ENCODE measurements at regions not wholly inside any gene's neighbourhood (a gene's known extent, or its start where the extent isn't known, plus 50 kb on each side); places are given as distances from the start of the nearest gene placed in this dataset.

GRCh38 chr3:181660337-181660736, 51.4 kb upstream of the SOX2 start:
- no peak for DNase-seq

GRCh38 chr3:181637456-181637855, 74.3 kb upstream of the SOX2 start:
- DNase-seq = no peak

DNA sequence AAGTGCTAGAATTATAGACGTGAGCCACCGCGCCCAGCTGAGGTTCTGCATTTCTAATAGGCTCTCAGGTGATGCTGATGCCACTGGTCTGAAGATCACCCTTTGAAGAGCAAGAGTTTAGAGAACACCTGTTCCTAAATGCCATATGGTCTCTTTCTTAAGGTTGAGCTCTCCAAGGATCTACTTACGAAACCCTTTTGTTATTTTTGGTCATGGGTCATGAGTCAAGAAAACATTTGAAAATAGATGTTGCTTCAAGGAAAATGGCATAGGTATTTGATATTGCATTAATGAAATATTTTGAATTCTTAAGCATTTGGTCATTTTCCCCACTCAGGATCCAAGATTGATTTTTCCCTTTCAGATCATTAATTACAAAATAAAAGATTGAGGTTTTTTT, 74.7 kb upstream of the SOX2 start:
- DNase-seq = no peak

- DNase-seq = no peak
These were observed 76.6 kb upstream of the SOX2 start for GRCh38 chr3:181635141-181635540.

DNA sequence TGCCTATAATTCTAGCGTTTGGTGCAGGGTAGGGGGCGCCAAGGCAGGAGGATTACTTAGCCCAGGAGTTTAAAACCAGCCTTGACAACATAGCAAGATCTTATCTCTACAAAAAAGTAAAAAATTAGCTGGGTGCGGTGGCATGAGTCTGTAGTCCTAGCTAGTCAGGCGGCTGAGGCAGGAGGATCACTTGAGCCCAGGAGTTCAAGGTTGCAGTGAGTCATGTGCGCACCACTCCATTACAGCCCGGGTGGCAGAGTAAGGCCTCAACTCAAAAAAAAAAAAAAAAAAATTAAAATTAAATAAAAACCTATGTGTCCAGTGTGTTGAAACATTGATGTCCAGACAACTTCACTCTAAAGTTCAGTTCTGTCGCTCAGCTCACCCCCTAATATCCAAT, 78.2 kb upstream of the SOX2 start:
- no peak for DNase-seq

GRCh38 chr3:181631901-181632300, 79.8 kb upstream of the SOX2 start:
- no peak for DNase-seq

- no peak for DNase-seq
These were observed 80.9 kb upstream of the SOX2 start for GRCh38 chr3:181630853-181631252.

DNA sequence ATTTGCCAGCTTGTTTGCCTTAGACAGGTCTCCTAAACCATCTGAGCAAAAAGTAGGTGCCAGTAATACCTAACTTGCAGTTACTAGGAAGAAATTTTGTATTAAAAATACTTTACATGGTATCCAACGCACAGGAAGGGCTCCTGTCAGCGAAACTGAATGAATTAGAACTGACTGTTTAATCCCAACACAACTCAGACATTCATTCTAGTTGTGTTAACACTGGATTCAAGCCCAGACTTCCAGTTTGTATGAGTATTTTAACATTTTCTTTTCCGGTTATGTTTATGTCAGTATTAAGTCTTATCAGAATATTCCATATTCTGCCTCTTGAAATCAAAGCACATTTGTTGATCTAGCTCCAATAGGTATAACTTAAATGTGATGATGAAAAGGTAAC, 82.0 kb upstream of the SOX2 start:
- DNase-seq = no peak

DNA sequence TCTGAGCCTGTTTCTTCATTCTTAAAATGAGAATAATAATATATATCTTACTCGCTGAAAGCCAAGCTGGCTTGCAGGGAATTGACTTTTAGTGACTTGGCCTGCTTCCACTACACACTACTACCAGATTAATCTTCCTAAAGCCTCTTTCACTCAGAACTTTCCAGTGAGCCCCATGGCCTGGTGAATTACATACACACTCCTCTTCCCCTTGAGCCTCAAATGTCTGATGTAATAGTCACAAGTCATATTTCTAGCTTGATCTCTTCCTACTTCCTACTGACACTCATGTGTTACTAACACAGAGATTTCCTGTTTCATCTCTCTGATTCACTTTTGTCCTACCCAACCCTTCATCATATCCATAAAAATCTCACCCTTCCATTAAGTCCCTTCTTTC, 82.7 kb upstream of the SOX2 start:
- DNase-seq = no peak

DNA sequence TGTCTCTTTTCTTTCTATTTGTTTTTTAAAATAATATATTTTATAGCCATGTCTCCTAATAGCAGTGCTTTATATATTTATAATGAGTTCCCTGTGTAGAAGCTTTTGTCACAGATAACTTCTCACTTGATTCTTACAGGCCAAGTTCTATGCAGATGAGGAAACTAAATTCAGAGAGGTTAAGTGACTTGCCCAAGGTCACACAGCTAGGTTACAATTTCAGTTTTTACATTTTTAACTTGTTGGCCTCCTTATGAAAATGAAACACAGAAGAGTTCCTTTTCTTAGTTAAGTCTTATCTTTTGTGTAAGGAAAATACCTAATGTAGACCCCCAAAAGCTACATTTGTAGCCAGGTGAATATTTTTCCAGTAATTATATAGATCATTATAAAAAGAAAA, 83.3 kb upstream of the SOX2 start:
- no peak for DNase-seq

DNA sequence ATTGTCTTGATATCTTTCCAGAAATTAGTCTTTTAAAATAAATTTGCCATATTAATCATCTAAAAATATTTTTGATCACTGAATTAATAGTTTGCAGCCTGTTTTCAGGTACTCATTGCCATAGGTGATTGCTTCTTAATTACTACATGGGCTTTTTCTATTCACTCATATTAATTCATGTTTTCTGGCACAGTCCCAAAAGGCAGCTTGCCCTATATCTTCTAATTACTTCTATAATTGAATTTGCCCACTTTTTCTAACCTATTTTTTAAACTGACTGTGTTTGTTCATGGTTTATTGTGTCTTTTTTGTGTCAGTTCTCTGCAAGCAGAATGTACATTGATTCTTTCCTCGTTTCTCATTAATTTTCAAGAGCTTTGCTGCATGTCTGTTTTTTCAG, 85.7 kb upstream of the SOX2 start:
- DNase-seq = no peak

GRCh38 chr3:181623924-181624694, 87.6 kb upstream of the SOX2 start:
- DNase-seq = no peak

GRCh38 chr3:181622365-181622764, 89.4 kb upstream of the SOX2 start:
- no peak for DNase-seq

DNA sequence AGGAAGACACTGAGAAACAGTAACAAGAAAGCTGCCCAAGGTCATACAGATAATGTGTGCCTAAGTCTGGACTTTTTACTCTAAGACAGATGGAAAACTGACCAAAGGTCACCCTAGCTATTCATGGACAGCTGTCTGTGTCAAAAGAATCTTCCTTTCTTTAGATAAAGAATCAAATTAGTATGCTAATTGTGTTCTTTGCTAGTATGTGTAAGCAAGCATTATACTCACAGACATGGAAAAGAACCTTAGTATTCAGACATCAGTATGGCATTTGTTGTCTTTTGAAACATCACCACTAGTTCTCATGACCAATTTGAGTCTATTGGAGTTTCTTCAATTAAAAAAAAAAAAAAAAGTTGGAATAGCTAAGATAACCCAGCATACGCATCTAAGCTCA, 91.8 kb upstream of the SOX2 start:
- DNase-seq = no peak

- DNase-seq = no peak
These were observed 93.5 kb upstream of the SOX2 start for GRCh38 chr3:181618260-181618659.

DNA sequence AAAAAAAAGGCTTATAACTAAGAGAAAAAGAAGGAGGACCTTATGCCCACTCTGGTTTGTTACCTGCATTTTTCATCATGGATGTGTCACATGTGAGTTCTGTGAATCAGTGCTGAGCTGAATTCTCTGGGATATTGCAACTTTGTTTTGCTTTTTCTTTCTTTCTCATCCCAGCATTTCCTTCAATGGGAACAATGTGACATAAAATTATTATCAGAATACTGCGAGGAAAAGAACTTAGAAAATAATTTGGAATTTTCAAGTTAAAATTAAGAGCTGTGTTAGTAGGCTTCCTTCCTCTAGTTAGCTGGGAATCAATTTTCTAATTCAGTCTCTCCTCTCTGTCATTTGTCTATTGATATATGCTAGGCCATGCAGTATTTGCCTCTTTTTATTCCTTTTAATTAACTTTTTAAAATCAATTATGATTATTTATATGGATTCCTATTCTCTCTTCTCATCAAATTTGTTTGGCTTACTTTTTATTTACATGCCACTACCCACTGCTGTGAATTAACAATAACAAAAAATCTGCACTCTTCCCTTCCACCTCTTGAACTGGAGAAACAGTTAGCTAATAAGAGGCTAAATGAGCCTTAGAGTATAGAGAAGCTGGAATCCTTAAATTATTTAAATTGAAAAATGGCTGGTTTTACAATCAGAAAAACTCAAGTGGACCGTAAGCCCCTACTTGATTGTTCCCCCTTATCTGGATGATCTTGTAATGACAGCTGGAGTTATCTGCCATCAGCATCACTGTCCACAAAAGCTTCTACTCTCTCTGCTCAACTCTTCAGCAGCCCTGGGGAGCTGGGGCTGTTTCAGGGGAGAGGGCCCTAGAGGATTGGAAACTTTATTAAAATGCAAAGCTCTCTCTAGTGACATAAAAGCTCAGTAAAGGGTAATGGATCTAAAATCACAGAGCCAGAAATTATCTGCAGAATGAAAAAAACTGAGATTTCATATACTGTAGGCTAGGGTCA, 95.3 kb upstream of the SOX2 start:
- no peak for DNase-seq

- no peak for DNase-seq
These were observed 96.1 kb upstream of the SOX2 start for GRCh38 chr3:181615666-181616065.

DNA sequence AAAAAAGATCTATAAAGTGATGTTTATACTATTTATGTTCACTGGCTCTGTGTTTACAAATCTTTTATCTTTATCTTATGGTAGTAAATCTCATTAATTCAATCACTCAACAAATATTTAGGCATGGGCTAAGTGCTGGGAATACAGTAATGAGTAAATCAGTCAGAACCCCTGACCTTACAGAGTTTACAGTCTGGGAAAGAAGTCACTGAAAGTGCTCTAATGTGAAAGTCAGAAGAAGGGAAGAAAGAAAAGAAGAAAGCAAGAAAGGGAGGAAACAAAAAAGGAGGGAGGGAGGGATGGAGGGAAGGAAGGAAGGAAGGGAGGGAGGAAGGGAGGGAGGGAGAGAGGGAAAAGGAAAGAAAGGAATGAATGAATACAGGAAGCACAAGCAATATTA, 96.8 kb upstream of the SOX2 start:
- no peak for DNase-seq

DNA sequence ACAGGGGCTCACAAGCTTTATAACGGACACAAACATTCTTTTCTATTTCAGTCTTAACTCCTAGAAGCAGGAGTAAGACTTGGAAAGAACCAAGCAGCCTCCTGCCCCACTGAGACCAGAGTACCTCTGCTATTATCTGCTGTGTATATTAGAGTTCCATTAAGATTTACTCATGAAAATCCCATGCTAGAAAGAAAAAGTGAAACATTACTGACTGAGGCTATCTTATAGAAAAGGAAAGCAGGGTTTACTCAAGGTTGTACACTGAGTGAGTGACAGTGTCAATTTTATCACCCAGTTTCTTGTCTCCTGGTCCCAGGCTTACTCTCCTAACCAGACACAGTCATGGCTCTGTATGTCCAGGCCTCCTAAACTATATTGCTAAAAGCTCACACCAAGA, 97.9 kb upstream of the SOX2 start:
- DNase-seq = no peak

GRCh38 chr3:181613191-181613590, 98.5 kb upstream of the SOX2 start:
- no peak for DNase-seq

DNA sequence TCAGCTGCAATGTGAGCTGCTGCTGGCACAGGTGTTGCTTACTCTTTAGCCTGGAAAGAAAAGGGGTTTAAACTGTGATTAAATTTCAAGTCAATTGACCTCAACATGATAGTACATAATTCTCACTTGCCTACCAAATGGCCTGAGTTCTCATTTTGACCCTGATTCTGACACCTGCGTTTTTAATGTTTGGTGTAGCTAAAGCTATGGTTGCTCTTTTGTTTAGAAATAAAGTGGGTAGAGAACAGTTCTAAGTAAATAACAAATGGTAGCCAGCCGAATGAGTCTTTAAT, 100.8 kb upstream of the SOX2 start:
- DNase-seq = no peak

DNA sequence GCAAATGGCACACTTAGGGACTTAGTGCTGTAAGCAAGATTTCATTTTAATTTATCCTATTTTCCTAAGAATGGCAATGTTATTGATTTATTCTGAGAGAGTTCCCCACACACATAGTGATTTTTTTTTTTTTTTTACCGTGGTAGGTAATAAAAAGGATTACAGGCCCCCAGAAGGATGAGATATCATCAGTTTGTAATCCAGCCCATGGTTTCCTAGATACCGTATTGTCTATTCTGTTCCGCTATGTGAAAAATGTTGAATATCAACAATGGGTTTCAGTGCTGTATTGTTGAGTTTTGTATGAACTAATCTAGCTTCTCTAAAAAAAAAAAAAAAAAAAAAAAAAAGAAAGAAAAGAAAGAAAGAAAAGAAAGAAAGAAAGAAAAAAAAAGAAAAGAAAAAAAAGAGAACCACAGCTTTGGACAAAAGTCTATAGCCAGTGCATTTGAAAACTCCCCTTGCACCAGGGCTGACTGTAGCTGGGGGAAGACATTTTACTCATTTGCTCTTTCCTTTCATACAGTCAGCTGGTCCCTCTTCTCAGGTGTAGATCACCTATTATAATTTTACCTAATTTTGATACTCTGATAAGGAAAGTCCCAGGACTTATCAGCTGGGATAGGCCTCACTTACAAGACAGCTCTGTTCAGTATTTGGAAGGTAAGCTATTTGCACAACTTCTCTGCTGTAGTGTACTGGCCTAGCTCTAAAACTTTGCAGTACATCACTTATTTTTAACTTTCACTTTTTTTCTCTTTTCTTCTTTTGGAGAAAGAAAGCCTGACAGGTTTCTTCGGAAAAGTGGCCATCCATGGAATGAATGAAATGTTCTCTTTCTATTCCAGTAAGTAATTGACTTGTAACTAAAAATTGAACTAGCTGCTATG, 101.4 kb upstream of the SOX2 start:
- DNase-seq = no peak

- DNase-seq = no peak
These were observed 102.5 kb upstream of the SOX2 start for GRCh38 chr3:181609030-181609767.

Measured in stimulated activated CD8-positive, alpha-beta memory T cell treated with anti-CD3 and anti-CD28 coated beads, Interleukin-4, amount 100 ng/mL, for 48 hours (primary cell).